ENCODE measurements at regions not wholly inside any gene's neighbourhood (a gene's known extent, or its start where the extent isn't known, plus 50 kb on each side); places are given as distances from the start of the nearest gene placed in this dataset.

DNA sequence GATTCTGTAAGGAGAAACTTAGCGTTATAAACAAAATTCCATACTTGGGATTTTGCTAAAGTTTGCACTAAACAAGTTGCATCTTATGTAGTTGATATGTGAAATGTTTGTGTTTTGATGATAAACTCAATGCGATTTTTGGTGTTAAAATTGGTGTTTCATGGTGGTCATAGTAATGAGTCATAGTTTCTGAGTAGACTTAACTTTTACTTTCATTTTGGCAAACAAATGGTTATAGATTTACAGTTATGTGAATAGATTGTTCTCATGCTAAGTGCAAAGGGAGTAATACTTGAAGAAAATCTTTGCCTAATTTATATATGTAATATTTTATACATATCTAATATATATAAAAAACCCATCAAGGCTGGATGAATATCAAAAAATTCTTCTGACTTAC lies 107.3 kb upstream of the ELAVL2 start:
- no peaks in the 10 kb centered on the region for H4K20me1 ChIP-seq (ENCODE audit: insufficient read depth, low read length)
- H3K79me2 ChIP-seq (ENCODE audit: low read length), result no peaks in the 10 kb centered on the region
- no peak overlapping the region for H2AFZ ChIP-seq (ENCODE audit: low read depth, low read length)
- no peak overlapping the region for H3K27ac ChIP-seq (ENCODE audit: low read length)
- H3K9me3 ChIP-seq (ENCODE audit: insufficient read depth, low read length), result no peaks in the 10 kb centered on the region
- H3K27me3 ChIP-seq (ENCODE audit: low read depth, low read length), result no peaks in the 10 kb centered on the region
- no peaks in the 10 kb centered on the region for H3K4me1 ChIP-seq (ENCODE audit: low read length)
- H3K9ac ChIP-seq (ENCODE audit: low read length), result no peak overlapping the region
- H3K36me3 ChIP-seq (replicated peaks; ENCODE audit: low read depth, low read length), result no peaks in the 10 kb centered on the region
- H3K4me2 ChIP-seq (ENCODE audit: low read length), result no peak overlapping the region
- H3K4me3 ChIP-seq (ENCODE audit: low read length), result no peak overlapping the region
- TF ChIP-seq, protein P1, sequence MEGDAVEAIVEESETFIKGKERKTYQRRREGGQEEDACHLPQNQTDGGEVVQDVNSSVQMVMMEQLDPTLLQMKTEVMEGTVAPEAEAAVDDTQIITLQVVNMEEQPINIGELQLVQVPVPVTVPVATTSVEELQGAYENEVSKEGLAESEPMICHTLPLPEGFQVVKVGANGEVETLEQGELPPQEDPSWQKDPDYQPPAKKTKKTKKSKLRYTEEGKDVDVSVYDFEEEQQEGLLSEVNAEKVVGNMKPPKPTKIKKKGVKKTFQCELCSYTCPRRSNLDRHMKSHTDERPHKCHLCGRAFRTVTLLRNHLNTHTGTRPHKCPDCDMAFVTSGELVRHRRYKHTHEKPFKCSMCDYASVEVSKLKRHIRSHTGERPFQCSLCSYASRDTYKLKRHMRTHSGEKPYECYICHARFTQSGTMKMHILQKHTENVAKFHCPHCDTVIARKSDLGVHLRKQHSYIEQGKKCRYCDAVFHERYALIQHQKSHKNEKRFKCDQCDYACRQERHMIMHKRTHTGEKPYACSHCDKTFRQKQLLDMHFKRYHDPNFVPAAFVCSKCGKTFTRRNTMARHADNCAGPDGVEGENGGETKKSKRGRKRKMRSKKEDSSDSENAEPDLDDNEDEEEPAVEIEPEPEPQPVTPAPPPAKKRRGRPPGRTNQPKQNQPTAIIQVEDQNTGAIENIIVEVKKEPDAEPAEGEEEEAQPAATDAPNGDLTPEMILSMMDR (IDR thresholded peaks at IDR 0.05; ENCODE audit: low read depth, low read length), result no peak
- TF ChIP-seq EZH2phosphoT487 (IDR thresholded peaks at IDR 0.05; ENCODE audit: low read depth), result no peak

DNA sequence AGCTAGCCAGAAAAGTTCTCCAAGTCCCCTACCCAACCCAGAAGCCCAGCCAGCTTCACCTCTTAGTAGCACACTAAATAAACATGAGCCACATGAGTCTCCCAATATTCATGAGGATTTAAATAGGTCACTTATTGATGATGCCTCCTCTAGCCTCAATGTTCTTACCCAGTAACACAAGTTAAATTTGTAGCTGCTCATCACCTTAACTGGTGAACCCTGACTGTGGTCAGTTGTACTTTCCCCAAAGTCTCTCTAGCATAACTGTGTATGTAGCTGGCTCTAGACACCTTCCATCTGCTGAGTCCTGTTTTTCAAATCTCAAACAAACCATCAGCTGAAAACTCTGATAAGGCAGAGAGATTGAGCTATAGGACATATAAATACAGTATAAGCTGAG lies 100.3 kb upstream of the ELAVL2 start:
- no peaks in the 10 kb centered on the region for H3K4me1 ChIP-seq (ENCODE audit: low read length)
- H3K4me2 ChIP-seq (ENCODE audit: low read length), result no peak overlapping the region
- no peaks in the 10 kb centered on the region for H3K9me3 ChIP-seq (ENCODE audit: insufficient read depth, low read length)
- TF ChIP-seq EZH2phosphoT487 (IDR thresholded peaks at IDR 0.05; ENCODE audit: low read depth), result no peak
- TF ChIP-seq, protein P1 (IDR thresholded peaks at IDR 0.05; ENCODE audit: low read depth, low read length), result no peak
- H3K27ac ChIP-seq (ENCODE audit: low read length), result no peak overlapping the region
- no peaks in the 10 kb centered on the region for H3K36me3 ChIP-seq (replicated peaks; ENCODE audit: low read depth, low read length)
- no peaks in the 10 kb centered on the region for H3K79me2 ChIP-seq (ENCODE audit: low read length)
- no peaks in the 10 kb centered on the region for H4K20me1 ChIP-seq (ENCODE audit: insufficient read depth, low read length)
- H3K9ac ChIP-seq (ENCODE audit: low read length), result no peak overlapping the region
- H2AFZ ChIP-seq (ENCODE audit: low read depth, low read length), result no peak overlapping the region
- H3K4me3 ChIP-seq (ENCODE audit: low read length), result no peak overlapping the region
- H3K27me3 ChIP-seq (ENCODE audit: low read depth, low read length), result no peaks in the 10 kb centered on the region

- Histone ChIP-seq H3K27me3 (ENCODE audit: low read depth, low read length) (no peaks in the 10 kb centered on the region), H3K4me3 (ENCODE audit: low read length) (no peak overlapping the region), H3K4me1 (ENCODE audit: low read length) (no peaks in the 10 kb centered on the region), H3K9me3 (ENCODE audit: insufficient read depth, low read length) (no peaks in the 10 kb centered on the region), H3K9ac (ENCODE audit: low read length) (no peak overlapping the region), H4K20me1 (ENCODE audit: insufficient read depth, low read length) (no peaks in the 10 kb centered on the region), H3K4me2 (ENCODE audit: low read length) (no peak overlapping the region), H3K27ac (ENCODE audit: low read length) (no peak overlapping the region), H3K36me3 (replicated peaks; ENCODE audit: low read depth, low read length) (no peaks in the 10 kb centered on the region), H2AFZ (ENCODE audit: low read depth, low read length) (no peak overlapping the region), H3K79me2 (ENCODE audit: low read length) (no peaks in the 10 kb centered on the region)
- TF ChIP-seq, protein P1 (IDR thresholded peaks at IDR 0.05; ENCODE audit: low read depth, low read length), result no peak
- TF ChIP-seq EZH2phosphoT487 (IDR thresholded peaks at IDR 0.05; ENCODE audit: low read depth), result no peak
Measured at GRCh38 chr9:23914431-23915003, 88.5 kb upstream of the ELAVL2 start.

- no peak for TF ChIP-seq EZH2phosphoT487 (IDR thresholded peaks at IDR 0.05; ENCODE audit: low read depth)
- TF ChIP-seq, protein P1 (IDR thresholded peaks at IDR 0.05; ENCODE audit: low read depth, low read length), result no peak
- Histone ChIP-seq H3K36me3 (replicated peaks; ENCODE audit: low read depth, low read length) (no peaks in the 10 kb centered on the region), H2AFZ (ENCODE audit: low read depth, low read length) (no peak overlapping the region), H4K20me1 (ENCODE audit: insufficient read depth, low read length) (no peaks in the 10 kb centered on the region), H3K79me2 (ENCODE audit: low read length) (no peaks in the 10 kb centered on the region), H3K4me2 (ENCODE audit: low read length) (no peak overlapping the region), H3K4me1 (ENCODE audit: low read length) (no peaks in the 10 kb centered on the region), H3K27ac (ENCODE audit: low read length) (no peak overlapping the region), H3K9me3 (ENCODE audit: insufficient read depth, low read length) (no peaks in the 10 kb centered on the region), H3K27me3 (ENCODE audit: low read depth, low read length) (no peaks in the 10 kb centered on the region), H3K4me3 (ENCODE audit: low read length) (no peak overlapping the region), H3K9ac (ENCODE audit: low read length) (no peak overlapping the region)
Measured at GRCh38 chr9:23907343-23907742, 81.3 kb upstream of the ELAVL2 start.
